ENCODE measurements at regions not wholly inside any gene's neighbourhood (a gene's known extent, or its start where the extent isn't known, plus 50 kb on each side); places are given as distances from the start of the nearest gene placed in this dataset.
"Not testable (repeated sequence)": the region's sequence is repeated elsewhere in the genome, so short reads cannot be mapped to it uniquely, and the experiment has no call there.

DNA sequence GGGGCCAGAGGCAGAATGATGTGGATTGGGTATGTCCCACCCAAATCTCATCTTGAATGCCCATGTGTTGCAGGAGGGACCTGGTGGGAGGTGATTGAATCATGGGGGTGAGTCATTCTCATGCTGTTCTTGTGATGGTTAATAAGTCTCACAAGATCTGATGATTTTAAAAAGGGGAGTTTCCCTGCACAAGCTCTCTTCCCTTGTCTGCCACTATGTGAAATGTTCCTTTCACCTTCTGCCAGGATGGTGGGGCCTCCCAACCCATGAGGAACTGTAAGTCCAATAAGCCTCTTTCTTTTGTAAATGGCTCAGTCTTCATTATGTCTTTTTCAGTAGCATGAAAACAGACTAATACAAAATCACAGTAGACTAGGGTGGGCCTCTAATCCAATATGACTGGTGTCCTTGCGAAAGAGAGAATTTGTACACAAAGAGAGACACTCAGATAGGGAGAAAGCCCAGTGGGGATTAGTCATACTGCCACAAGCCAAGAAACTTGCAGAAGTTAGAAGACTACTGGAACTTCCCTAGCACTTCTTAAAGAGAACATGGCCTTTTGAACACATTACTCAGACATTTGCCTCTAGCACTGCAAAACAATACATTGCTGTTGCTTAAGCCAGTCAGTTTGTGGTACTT, 68.4 kb downstream of the ANXA1 start:
- no peak for FAIRE-seq

GRCh38 chr9:73223594-73223993, 71.9 kb downstream of the ANXA1 start:
- no peak for FAIRE-seq

DNA sequence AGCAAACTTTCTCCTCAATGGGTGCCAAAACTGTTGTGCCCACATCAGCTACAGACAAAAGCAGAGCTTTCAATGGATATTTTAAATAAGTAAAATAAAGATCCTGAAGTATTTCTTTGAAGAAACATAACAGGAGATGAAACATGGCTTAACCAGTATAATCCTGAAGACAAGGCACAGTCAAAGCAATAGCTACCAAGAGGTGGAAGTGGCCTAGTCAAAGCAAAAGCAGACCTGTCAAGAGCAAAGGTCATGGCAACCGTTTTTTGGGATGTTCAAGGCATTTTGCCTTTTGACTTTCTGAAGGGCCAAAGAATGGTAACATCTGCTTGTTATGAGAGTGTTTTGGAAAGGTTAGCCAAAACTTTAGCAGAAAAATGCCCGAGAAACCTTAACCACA, 77.9 kb downstream of the ANXA1 start:
- no peak for FAIRE-seq

DNA sequence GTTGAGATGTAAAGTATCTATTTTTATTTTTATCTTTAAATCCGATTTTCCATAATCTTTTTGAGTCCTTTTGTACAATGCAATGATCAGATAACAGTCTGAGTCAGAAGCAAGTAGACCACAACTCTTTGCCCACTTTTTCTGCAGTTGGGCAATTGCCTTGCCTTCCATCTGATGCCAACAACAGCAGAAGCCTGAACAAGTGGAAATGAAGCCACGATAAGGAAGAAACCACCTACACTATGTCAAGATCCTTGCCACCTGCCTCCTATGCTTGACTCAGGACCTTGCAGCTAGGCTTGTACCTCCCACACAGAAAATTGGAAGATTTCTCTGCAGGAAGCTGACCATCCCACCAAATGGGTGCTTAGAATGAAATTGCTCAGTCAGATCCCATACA, 78.6 kb downstream of the ANXA1 start:
- FAIRE-seq = no peak

DNA sequence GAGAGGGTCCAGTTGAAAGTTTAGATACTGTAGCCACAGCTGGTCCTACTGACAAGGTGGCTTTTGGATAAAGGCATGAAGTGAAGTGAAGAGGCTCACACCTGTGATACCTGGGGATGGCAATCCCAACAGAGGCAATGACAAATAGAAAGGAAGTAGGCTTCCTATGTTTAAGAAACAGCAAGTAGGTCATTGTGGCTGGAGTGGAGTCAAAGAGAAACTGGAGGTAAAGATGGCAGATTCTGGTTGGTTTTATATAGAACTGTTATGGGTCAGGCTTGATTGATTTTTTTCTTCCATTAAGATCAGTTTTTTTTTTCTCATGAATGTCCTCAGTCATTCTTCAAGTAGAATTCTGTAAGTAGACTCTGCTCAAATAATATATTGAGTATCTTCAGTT, 79.5 kb downstream of the ANXA1 start:
- no peak for FAIRE-seq

DNA sequence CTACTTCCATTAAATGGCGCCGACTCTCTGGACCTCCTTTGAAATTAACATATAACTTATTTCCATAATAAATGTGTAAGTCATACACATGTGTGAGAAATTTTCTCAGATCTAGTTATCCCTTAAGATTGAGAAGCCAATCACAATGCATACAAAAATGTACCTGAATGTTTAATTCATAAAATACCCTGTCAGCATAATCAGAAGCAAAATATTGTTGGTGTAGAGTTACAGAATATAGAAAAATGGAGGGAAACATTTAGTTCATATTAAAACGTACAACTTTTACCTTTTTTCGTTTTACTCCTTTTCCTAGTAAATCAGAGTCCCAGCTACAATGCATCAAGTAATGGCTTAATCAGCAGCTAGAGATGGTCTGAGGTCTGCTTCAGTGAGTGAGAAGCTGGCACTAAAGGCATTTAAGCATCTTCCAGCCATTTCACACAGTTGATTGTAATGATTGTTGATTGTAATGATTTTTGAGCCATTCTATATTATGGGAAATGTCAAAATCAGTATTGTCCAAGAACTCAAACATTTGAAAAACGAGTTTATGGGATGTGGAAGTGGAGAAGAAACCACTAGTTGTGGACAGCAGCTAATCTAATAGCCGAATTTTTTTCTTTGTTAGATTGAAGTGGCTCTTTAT, 81.8 kb downstream of the ANXA1 start:
- FAIRE-seq = no peak

DNA sequence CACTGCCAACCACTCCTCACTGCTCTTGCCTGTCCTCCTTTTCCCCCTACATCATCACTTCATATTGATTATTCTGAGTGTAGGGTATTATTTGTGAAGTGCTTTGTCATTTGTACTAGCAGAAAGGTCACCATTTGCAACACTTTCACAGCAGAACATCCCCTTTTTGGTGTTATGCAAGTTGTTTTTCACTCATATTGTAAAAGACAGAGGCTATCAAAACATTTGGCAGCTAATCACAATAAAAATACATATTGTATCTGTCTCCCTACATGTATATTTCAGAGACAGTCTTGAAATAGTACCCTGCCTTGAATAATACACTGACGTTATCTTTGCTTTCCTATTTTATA, 82.3 kb downstream of the ANXA1 start:
- no peak for FAIRE-seq

DNA sequence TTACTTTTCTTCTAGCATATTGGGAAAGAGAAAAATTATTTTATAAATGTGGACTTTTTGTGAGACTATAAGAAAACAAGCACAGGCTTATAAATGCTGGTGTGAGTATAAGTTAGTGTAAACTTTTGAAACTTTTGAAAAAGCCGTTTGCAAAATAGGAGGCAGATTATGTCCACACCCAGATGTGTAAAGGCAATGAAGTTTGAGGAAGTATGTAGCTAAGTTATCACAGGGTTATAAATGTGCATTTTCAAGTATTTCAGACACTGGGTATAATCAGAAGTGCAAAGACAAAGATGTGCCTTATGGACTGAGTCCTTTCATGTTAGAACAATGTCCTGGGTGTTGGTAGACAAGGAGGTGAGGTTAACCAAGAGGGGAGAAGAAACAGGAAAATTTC, 85.5 kb downstream of the ANXA1 start:
- FAIRE-seq = no peak

DNA sequence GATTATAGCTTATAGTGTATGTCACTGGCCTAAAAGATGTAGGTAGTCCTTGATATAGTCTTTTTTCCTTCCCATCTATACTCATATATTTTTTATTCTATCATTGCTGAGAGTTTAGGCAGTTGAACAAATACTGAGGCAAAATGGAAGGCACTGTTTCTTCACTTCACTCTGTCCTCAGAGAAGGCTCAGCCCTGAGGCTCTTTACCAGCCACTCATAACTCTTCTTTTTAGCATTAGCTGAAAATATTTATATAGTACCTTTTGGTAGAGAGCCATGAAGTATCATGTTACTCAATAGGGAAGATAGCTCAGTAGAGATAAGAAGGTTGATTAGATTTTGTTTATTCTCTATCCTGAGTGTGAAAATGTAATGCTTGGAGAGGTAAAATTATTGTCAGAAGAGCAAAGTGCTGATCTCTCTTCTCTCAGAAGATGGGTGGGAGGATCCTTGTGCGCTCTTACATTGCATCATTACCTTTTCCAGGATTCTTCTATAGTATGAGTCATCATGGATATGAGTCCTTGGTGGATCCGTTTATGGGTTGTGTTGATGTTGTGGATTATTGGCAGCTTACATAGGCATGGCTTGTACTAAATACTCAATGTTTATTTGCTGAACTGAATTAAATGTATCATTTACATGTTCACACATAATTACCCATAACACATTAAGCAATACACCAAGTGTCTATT, 88.1 kb downstream of the ANXA1 start:
- no peak for FAIRE-seq

- no peak for FAIRE-seq
Observed at GRCh38 chr9:73243078-73243477, 91.4 kb downstream of the ANXA1 start.

DNA sequence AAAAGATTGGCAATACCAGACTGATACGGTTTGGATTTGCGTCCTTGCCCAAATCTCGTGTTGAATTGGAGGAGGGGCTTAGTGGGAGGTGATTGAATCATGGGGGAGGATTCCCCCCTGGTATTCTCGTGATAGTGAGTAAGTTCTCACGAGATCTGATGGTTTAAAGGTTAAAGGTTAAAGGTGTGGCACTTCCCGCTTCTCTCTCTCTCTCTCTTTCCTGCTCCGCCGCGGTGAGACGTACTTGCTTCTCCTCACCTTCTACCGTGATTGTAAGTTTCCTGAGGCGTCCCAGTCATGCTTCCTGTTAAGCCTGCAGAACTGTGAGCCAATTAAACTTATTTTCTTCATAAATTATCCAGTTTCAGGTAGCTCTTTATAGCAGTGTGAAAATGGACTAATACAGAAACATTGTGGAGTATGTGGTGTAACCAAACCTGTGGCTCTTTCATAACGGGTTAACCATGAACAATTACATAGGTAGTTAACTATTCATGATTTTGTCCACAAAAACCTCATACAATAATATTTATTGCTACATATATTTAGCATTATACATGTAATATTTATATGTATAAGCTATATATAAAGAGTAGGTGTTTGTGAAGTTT, 107.5 kb downstream of the ANXA1 start:
- no peak for FAIRE-seq

DNA sequence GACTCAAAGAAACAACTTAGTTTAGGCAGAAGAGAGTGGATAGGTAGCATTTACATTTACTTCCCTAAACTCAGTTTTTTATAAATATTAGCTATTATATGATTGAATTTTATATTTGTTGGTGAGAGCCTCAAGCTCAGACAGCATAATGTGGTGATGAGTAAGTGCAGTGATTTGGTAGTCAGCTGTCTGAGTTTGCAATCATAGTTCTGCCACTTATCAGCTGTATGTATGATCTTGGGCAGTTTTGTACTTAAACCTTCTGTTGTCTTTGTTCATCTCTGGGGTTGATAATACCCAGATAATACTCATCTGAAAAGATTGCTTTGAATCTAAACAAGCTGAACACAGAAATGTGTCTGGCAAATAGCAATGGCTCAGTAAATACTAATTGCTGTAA, 108.8 kb downstream of the ANXA1 start:
- no peak for FAIRE-seq

DNA sequence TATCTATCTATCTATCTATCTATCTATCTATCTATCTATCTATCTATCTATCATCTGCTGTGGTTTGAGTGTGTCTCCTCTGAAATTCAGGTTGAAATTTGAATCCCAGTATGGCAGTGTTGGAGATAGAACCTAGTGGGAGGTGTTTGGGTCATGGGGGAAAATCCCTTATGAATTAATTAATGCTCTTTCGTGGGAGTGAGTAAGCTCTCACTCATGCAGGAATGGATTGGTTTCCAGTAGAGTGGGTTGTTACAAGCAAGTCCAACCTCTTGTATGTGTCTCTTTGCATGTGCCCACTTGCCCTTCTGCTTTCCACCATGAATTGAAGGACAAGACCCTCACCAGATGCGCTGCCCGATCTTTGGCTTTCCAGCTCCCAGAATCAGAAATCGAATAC, 113.0 kb downstream of the ANXA1 start:
- no peak for FAIRE-seq

DNA sequence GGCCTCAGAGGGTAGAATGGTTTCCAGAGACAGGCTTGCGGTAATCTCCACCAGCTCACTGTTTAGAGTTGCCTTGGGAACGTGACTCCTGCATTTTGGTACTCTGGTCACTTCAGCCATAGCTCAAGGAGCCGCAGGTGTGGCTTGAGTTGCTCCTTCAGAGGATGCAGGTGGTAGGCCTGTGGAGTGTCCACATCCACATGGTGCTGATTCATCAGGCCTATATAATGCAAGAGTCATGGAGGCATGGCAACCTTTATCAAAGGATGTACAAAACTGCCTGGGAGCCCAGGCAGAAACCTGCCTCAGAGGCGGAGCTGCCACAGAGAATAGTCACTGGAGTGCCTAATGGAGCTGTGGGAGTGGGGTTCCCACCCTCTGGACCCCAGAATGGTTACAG, 114.2 kb downstream of the ANXA1 start:
- no peak for FAIRE-seq

DNA sequence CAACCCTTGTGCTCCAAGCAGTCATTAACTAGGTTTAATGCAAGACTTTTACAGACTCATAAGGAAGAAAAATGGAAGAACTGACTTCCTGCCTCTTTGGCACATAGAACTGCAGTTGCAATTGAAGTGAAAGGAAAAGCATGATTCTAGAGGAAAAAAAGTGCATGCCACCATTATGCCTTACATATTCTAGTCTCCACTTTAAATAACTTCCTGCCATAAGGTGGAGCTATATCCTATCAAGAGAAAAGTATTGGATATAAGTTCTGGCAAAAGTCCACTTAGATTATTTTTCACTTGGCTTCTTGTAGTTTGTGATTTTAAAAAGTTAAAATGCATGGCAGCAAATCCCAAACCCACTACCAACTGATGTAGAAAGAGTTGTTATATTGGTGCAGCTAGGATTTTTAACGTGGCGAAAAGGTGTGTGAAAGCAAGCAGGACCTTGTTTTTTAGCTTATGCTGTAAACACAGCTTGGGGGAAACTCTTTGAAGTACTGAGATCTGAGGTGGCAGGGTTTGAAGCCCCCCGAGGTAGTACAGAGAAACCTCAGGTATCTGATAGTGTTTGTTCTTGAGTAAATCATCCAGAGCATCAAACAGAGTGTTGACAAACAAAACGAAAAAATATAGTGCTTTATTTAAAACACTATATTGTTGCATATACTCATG, 117.9 kb downstream of the ANXA1 start:
- no peak for FAIRE-seq

DNA sequence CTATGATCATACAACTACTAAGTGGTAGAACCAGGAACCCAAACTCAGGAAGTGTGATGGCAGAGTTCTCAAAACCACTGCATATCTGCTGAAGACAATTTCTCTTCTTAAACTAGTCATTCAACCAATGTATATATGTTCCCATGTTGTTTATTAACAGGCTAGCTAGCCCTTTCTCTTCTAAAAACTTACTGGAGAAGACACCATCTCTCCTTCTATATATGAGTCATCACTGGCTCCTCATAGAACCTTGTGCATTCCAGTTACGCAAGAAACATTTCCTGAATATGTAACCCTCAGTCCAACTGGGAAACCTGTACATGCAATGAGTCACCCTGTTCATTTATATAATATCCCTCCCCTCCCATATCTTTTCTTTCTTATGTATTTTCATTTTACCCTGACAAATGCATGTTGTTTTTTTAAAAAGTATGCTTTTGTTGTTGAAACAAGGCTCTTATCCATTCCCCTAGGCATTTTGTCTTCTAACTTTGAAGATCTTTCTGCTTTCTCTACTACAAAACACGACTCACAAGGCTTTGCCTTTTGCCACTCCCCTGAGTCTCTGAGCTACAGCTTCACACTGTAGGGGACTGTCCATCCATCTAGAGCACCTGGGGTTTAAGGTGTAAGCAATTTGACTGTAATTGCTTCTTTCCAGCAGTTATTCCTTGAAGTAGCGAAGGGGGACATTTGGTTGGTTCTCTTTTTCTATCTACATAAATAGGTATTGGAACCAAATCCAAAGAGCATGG, 119.5 kb downstream of the ANXA1 start:
- FAIRE-seq = no peak

DNA sequence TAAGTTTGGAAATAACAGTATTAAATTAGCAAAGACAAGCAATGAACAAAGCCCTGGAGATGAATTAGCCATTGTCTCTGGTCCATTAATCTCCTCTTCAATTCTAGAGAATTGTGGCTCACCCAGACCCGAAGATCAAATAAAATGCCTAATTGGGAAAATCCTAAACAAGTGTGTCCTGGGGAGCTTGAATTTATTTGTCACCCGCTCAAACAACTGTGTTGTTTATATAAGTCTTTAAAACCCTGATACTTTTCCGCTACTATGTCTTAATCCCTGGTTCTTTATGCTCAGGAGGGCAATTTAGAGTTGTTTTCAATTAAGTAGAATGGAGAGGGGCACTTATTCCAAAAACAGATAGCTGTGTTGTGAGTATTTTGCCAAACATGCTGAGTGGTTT, 128.4 kb downstream of the ANXA1 start:
- no peak for FAIRE-seq

- FAIRE-seq = no peak
Observed at GRCh38 chr9:73284377-73284776, 132.7 kb downstream of the ANXA1 start.

GRCh38 chr9:73294336-73294735, 142.7 kb downstream of the ANXA1 start:
- no peak for FAIRE-seq

GRCh38 chr9:73325983-73326382, 174.3 kb downstream of the ANXA1 start:
- FAIRE-seq = no peak

- FAIRE-seq = no peak
Observed at GRCh38 chr9:73327149-73327548, 175.5 kb downstream of the ANXA1 start.

DNA sequence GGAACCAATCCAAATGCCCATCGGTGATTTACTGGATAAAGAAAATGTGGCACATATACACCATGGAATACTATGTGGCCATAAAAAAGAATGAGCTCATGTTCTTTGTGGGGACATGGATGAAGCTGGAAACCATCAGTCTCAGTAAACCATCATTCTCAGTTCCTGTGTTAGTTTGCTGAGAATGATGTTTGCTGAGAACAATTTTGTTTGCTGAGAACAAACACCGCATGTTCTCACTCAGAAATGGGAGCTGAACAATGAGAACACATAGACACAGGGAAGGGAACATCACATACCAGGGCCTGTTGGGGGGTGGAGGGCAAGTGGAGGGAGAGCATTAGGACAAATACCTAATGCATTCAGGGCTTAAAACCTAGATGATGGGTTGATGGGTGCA, 185.5 kb downstream of the ANXA1 start:
- FAIRE-seq = not testable (repeated sequence)

GRCh38 chr9:73344060-73344459, 192.4 kb downstream of the ANXA1 start:
- FAIRE-seq = no peak
